Esophagus squamous epithelium (tissue), 4 donors: ENCODE measurements at regions not wholly inside any gene's neighbourhood (a gene's known extent, or its start where the extent isn't known, plus 50 kb on each side); places are given as distances from the start of the nearest gene placed in this dataset.

ENCODE experiments used
- CTCF ChIP-seq, 6 experiments: fragments of 450-650 bp in 4 of 6; fragments of 200-600 bp in 2 of 6; sonication (generic) in 2 of 6; IDR thresholded peaks; one replicate each; pipeline ENCODE4 v1.5.1; 2016 to 2019; ENCODE audit warnings: antibody characterized with exemption in 6 of 6, mild to moderate bottlenecking in 4 of 6, moderate library complexity in 4 of 6
- POLR2A ChIP-seq, 4 donors: fragments of 450-650 bp; IDR thresholded peaks; one replicate each; pipeline ENCODE4 v1.6.1; 2017; ENCODE audit warnings: antibody characterized with exemption in 4 of 4, mild to moderate bottlenecking in 4 of 4, moderate library complexity in 3 of 4

DNA sequence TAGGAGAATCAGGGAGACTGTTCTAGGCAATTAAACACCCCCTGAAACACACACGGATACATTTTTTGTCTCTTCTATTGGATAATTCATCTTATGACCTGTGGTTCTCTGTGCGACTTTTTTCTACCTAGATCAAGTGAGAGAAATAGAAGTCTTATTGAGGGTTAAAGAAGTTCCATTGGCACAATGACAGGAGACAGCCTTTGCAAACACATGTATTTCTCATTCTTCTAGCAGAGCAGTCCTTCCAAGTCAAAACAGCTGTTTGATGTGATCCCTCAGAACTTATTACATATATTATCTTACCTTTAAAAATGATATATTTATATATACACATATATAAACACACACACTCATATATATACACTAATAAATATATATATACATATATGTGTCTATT, 496.7 kb downstream of the SLC6A15 start:
- TF ChIP-seq POLR2A (IDR thresholded peaks at IDR 0.05) (no peak), CTCF (IDR thresholded peaks at IDR 0.05) (no peak)
